ENCODE measurements at regions not wholly inside any gene's neighbourhood (a gene's known extent, or its start where the extent isn't known, plus 50 kb on each side); places are given as distances from the start of the nearest gene placed in this dataset.

GRCh38 chr7:156167987-156168386, 355.7 kb upstream of the SHH start:
- DNase-seq (ENCODE audit: low read depth in 4 of 4, low spot score in 3 of 4), result no peak

- DNase-seq (ENCODE audit: low read depth in 4 of 4, low spot score in 3 of 4), result no peak
Observed at GRCh38 chr7:156167417-156167807, 355.1 kb upstream of the SHH start.

GRCh38 chr7:156166692-156167416, 354.6 kb upstream of the SHH start:
- DNase-seq (ENCODE audit: low read depth in 4 of 4, low spot score in 3 of 4), result no peak

GRCh38 chr7:156163747-156164146, 351.5 kb upstream of the SHH start:
- no peak for DNase-seq (ENCODE audit: low read depth in 4 of 4, low spot score in 3 of 4)

GRCh38 chr7:156162451-156162850, 350.2 kb upstream of the SHH start:
- no peak for DNase-seq (ENCODE audit: low read depth in 4 of 4, low spot score in 3 of 4)

- peak in 1 of 4 donors; percentile 20 for DNase-seq (ENCODE audit: low read depth in 4 of 4, low spot score in 3 of 4)
Observed at GRCh38 chr7:156160811-156161210, 348.5 kb upstream of the SHH start.

GRCh38 chr7:156158693-156159092, 346.4 kb upstream of the SHH start:
- DNase-seq (ENCODE audit: low read depth in 4 of 4, low spot score in 3 of 4), result no peak

- DNase-seq (ENCODE audit: low read depth in 4 of 4, low spot score in 3 of 4), result no peak
Observed at GRCh38 chr7:156158213-156158612, 345.9 kb upstream of the SHH start.

GRCh38 chr7:156157409-156158012, 345.2 kb upstream of the SHH start:
- no peak for DNase-seq (ENCODE audit: low read depth in 4 of 4, low spot score in 3 of 4)

- peak in 1 of 4 donors; percentile 13 for DNase-seq (ENCODE audit: low read depth in 4 of 4, low spot score in 3 of 4)
Observed at GRCh38 chr7:156156734-156157408, 344.6 kb upstream of the SHH start.

GRCh38 chr7:156155988-156156733, 343.9 kb upstream of the SHH start:
- DNase-seq (ENCODE audit: low read depth in 4 of 4, low spot score in 3 of 4), result no peak

GRCh38 chr7:156153590-156153989, 341.3 kb upstream of the SHH start:
- no peak for DNase-seq (ENCODE audit: low read depth in 4 of 4, low spot score in 3 of 4)

- DNase-seq (ENCODE audit: low read depth in 4 of 4, low spot score in 3 of 4), result no peak
Observed at GRCh38 chr7:156152390-156152789, 340.1 kb upstream of the SHH start.

GRCh38 chr7:156151658-156152057, 339.4 kb upstream of the SHH start:
- DNase-seq (ENCODE audit: low read depth in 4 of 4, low spot score in 3 of 4), result no peak

GRCh38 chr7:156151078-156151477, 338.8 kb upstream of the SHH start:
- no peak for DNase-seq (ENCODE audit: low read depth in 4 of 4, low spot score in 3 of 4)

GRCh38 chr7:156148995-156149394, 336.7 kb upstream of the SHH start:
- no peak for DNase-seq (ENCODE audit: low read depth in 4 of 4, low spot score in 3 of 4)

GRCh38 chr7:156148547-156148946, 336.3 kb upstream of the SHH start:
- no peak for DNase-seq (ENCODE audit: low read depth in 4 of 4, low spot score in 3 of 4)

GRCh38 chr7:156147756-156148504, 335.7 kb upstream of the SHH start:
- DNase-seq (ENCODE audit: low read depth in 4 of 4, low spot score in 3 of 4), result no peak

- no peak for DNase-seq (ENCODE audit: low read depth in 4 of 4, low spot score in 3 of 4)
Observed at GRCh38 chr7:156147104-156147503, 334.8 kb upstream of the SHH start.

- DNase-seq (ENCODE audit: low read depth in 4 of 4, low spot score in 3 of 4), result no peak
Observed at GRCh38 chr7:156145996-156146395, 333.7 kb upstream of the SHH start.

GRCh38 chr7:156145184-156145583, 332.9 kb upstream of the SHH start:
- DNase-seq (ENCODE audit: low read depth in 4 of 4, low spot score in 3 of 4), result no peak
